GM21367 (cell line): ENCODE measurements at regions not wholly inside any gene's neighbourhood (a gene's known extent, or its start where the extent isn't known, plus 50 kb on each side); places are given as distances from the start of the nearest gene placed in this dataset.
"Not testable (repeated sequence)": the region's sequence is repeated elsewhere in the genome, so short reads cannot be mapped to it uniquely, and the experiment has no call there.

Experiments used
- ATAC-seq: cut with Tn5 transposase; IDR thresholded peaks from one replicate; pipeline ENCODE4 v1.9.1; 2021; ENCODE audit not compliant: unreplicated experiment

DNA sequence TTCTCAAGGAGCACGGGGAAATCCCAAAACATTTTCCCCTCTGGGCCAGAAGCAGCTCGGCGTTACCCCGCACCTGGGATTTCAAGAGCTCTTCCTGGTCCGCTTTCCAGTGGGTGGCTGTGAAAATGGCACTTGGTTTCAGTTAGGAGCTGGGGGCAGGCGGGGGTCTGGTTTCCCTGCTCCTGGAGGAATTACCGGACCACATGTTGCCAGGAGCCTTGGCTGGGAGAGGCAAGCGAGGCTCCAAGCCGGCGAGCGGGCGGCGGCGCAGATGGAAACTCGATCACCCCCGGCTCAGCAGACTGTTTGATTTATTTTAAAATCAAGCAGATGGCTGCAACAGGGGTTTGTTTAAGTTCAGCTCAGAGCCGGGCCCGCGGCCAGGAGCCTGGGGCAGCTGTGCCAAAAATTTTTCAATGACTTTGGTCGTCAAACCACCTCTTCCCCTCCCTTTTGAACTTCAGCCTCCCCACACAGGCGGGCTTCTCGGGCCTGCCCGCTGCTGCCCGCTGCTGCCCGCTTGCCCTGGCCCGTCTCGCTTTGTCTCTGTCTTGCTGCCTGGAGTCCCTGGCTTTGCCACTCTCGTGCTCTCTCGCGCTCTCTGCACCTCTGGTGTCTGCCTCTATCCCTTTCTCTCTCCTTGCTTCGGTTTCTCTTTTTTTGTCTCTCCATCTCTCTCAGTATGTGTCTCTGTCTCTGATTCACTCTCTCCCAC lies 108.0 kb upstream of the CIBAR2 start:
- no peak for ATAC-seq

DNA sequence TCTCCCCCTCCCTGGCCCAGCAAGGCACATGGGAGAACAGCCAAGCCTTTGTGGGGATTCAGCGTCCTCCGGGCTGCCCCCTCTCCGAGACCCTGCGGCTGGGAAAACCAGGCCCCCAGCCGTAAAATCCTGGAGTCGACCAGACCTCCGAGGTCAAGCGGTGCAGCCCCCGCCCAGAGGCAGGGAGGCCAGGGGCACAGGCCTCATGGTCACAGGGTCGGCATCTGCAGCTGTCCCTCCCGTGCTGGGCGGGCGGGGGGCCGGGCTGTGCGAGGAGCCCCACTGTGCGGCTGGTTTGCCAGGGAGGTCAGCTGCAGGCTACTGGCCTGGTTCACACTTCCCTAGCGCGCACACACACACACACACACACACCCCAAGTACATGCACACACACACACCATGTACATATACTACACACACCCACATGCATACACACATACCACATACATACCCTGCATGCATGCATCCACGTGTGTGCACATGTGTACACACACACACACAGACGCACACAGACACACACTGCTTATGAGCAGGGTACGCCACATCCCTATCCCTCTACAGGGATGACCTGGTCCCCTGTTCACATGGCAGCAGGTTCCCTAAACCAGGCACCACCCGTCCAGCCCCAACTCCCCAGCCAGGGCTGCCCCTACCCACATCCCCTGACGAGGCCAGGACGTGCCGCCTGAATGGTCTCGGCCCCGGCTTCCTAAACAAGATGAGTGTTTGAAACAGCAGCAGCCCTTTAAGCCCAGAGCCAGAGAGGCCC lies 108.9 kb upstream of the CIBAR2 start:
- ATAC-seq: no peak

GRCh38 chr16:85221771-85222154 lies 109.5 kb upstream of the CIBAR2 start:
- no peak for ATAC-seq

DNA sequence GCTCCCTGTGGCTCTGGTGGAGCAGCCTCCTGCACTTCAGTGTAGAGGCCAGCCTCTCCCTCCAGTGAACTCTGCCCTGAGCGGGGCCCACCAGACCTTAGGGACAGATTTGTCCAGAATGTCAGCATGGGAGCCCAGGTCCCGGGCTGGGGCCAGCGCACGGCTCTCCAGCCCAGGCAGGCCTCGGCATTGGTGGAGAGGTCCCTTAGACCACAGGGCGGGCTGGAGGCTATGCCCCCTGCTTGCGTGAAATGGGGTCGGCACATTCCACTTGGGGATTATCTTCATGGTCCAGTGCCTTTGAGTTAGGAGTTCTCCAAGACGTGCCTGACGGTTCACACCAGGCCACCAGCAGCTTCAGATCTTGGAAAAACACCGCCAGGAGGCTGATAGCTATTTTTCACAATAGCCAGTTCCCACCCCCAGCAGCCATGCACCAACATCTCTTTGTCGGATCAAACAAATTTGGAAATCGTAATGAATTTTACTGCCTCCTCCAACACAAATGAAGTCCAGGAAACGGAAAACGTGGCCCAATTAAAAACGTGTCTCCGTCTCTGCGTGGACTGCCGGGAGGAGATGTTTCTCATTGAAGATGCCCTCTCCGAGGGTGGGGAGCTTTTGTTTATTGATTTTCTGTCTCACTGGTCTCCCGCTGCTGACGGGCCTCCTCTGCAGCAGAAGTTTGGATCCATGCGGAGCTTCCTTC lies 110.0 kb upstream of the CIBAR2 start:
- ATAC-seq: no peak

GRCh38 chr16:85225257-85225656 lies 113.0 kb upstream of the CIBAR2 start:
- ATAC-seq: no peak

GRCh38 chr16:85225721-85226120 lies 113.4 kb upstream of the CIBAR2 start:
- no peak for ATAC-seq

DNA sequence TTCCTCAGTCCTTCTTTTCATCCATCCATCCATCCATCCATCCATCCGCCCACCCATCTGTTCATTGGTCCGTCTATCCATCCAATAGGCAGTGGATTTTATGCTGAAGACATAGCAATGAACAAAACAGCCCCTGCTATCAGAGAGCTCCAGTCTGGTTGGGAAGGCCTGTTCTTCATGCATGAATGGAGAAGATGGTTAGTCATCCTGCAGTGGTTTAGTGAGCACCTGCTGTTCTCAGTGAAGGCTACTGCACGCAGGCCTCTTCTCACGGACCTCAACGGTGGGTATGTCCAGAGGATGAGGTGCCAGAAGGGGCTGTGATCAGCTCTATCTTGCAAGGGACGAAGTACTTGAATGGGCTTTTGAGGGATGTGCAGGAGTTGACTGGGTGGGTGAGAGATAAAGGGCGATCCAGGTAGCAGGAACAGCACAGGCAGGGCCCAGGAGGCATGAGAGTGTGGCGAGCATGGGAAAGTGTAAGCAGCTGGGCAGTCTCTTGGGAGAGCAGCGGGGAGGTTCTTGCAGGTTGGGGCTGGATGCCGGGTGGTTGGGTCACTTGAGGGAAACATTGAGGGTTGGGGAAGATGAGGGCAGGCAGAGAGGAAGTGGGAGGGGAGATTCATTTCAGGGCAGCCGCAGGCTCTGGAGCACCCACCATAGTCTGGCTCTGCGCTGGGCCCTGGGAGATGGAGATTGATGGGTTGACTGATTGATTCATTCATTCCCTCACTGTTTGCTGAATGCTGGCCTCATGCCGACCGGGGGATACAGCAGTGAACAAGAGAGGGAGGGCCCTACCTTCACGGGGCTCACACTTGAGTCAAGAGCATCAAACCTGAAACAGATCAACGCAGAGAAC lies 115.0 kb upstream of the CIBAR2 start:
- ATAC-seq: peak; percentile 72

DNA sequence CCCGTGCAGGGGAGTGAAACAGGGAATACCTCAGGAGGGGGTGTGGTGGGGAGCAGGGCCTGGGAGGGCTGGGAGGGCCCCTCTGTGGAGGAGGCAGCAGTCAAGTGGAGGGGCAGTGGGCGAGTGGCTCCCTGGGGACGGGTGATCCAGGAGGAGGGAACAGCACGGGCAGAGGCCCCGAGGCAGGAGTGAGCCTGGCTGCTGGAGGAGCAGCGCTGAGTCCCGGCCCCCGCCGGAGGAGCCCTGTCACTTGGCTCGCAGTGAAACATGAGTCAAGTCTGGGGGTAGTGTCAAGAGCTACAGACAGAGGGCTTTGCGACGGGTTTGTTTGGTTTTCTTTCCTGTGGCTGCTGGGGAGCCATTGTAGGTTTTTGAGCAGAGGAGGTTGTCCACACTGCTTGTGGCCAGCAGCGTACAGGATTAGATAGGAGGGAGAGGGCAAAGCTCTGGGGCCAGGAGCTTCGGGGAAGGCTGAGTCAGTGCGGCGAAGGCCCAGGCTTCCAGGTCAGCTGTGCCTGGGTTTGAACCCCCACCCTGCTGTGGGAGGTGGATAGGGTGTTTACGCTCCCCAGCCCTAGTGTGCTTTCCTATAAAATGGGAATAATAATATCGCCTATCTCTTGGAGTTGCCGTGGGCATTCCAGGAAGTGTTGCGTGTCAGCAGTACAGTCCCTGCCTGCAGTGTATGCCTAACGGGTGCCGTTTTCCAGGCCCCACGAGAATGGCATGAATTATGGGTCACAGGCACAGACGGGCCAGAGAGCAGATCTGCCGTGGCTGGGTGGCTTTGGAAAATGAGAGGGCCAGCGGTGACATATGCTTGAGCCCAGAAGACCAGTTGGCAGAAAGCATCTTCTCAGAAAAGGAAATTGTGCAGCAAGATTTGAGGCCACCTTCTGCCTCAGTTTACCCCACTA lies 115.9 kb upstream of the CIBAR2 start:
- no peak for ATAC-seq

GRCh38 chr16:85228970-85229430 lies 116.7 kb upstream of the CIBAR2 start:
- ATAC-seq: no peak

- no peak for ATAC-seq
These were observed 117.7 kb upstream of the CIBAR2 start for GRCh38 chr16:85229869-85230462.

GRCh38 chr16:85230764-85231383 lies 118.6 kb upstream of the CIBAR2 start:
- ATAC-seq: not testable (repeated sequence)

DNA sequence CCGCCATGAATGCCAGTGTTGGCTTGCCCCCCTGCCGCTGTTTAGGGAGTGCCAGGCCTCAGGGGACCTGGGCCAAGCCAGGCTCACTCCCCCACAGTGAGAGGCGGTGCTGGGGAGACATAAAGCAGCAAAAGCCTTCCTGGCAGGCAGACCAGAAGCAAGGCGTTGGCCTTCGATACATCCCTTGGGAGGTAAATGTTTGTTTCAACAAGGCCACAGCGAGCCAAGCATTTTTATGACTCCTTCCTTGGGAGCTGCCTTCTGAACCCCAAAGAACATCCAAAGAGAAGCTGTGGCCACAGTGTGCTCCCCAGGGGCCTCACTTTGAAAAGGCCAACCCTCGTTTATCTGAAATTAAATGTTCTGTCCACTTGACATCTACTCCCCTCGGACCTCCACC lies 119.7 kb upstream of the CIBAR2 start:
- ATAC-seq: no peak

DNA sequence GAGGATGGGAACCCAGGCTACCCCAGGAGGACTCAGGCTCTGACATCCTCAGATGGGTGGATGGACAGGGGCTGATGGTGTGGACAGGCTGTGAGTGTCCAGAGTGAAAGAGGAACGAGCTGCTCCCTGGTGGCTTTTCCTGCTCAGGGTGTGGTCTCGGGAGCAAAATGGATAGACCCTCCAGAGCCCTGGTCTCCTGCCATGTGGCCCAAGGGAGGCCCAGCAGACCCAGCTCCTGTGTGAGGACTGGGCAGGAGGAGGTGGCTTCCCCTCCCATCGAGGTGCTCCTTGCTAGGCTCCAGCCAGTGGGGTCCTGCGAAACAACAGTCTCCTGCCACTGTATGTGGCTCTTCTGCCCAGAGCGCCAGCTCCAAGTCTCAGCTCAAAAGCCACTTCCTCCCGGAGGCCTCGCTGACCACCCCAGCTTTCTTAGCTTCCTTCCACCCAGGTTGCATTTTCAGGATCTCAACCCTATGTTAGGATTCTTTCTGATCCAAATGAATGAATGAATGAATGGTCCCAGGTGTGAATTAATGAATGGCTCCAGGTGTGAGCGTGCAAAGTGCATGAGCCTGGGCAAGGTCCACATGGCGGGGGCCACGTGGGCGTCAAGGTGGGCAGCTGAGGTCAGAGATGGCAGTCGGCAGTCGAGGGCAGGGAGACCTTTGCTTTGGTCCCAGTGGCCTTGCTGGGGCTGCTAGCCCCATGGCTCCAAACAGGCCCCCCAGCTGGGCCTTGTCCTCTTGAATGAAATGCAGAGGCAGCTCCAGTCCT lies 120.3 kb upstream of the CIBAR2 start:
- no peak for ATAC-seq

DNA sequence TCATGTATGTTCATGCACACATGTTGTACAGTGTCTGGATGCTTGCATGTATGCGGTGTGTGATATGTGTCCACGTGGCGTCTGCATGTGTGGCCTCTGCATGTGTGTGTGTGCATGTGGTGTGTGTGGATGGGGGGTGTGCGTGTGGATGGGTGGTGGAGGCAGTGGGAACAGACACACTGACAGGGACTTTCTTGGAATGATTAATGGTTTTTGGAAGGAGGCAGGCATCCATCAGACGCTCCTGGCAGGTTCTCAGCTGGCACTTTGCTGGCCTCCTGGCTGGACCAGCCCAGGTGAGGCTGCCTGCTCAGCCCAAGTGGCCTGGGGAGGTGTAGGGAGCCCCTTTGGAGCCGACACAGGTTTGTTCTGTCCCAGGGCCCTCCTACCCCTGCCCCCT lies 121.2 kb upstream of the CIBAR2 start:
- no peak for ATAC-seq

DNA sequence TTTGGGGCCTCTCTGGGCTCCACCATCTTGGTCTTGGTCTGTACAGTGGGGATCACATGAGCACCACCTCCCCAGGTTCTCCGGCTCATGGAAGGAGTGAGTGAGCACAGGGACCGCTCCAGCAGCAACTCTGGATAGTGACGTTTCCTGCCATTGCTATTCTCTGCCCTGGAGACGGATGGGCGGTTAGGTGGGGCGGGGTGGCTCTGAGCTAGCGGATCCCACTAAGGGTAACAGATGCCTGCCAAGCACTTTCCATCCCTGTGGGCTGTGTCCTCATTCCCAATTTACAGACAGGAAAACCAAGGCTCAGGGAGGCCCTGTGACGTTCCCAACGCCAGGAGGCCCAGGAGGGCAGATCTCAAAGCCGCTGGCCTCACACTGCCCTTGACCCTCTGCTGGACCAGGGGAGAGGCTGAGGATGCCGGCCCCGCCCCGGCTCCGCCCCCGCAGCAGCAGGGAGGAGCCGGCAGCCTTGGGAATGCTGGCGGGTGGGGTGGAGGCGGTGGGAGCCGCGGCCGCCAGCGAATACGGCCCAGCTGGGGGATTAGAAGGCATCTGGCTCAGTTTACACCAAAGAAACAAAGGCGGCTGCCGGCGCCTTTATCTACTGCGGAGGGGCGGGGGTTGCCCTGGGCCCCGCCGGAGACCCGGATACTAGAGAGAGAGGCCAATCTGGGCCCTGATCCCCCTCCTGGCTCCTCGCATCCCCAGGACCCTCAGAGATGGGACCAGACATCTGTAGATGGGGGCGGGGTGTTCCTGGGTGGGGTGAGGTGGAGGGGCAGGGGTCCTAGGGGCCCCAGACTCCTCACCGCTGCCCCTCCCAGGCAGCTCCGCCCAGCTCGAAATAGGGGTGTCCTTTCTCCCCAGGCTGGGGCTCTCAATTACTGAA lies 122.3 kb upstream of the CIBAR2 start:
- ATAC-seq: no peak

DNA sequence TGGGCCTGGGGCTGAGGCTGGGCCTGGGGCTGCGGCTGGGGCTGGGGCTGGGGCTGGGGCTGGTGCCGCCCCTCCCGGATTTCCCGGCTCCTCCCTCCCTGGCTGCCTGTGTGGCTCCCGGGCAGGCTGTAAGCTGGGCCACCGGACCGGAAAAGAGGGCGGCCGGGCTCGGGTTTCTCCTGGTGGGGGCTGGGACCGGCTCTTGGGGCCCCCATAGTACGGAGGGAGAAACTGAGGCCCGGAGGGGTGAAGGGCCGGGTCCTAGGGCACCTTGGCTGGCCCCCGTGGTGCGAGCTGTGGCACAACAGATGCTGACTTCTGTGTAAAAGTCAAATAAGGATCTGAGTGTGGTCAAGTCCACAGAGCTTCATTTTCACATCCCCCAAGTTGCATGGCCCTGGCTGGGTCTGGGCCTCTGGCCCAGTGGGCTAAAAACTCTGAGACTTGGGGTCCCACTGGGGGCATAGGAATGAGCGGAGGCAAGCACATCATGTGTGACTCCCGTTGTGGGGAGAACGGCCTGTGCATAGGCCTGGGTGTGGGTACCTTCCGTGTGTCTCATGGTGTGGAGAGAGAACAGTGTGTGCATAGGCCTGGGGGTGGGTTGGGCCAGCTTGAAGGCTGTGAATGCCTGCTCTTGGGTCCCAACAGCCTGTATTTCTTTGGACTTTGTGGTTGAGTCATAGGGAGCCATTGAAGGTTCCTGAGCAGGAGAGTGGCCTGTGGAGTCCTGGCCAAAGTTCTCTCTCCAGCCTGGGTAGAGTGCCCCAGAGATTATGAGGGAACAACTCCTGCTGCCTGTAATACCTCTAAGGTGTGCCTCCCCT lies 123.9 kb upstream of the CIBAR2 start:
- ATAC-seq: no peak

DNA sequence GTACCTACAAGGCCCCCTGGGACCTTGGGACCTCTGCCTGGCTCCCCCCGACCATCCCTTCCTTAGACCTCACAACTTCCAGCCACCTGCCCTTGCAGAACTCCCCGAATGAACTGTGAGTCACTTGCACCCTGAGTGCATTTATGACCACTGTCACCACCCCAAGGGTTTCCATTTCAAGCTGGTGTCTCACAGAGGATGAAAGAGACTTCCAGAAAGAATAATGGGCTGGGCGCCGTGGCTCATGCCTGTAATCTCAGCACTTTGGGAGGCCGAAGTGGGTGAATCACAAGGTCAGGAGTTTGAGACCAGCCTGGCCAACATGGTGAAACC lies 124.5 kb upstream of the CIBAR2 start:
- no peak for ATAC-seq
